GM23338 (cell line): ENCODE measurements at regions not wholly inside any gene's neighbourhood (a gene's known extent, or its start where the extent isn't known, plus 50 kb on each side); places are given as distances from the start of the nearest gene placed in this dataset.

Source experiments
- ATAC-seq: fragments of 200-7000 bp; cut with Tn5 transposase; 3 replicates; pipeline ENCODE4 v1.9.1; 2020
- DNase-seq: peaks from one replicate; pipeline ENCODE4 v3.0.0-alpha.2; 2015; ENCODE audit warnings: low spot score
- H2AFZ ChIP-seq: fragments of 200-600 bp; sonication (generic); 2 replicates; pipeline ENCODE4 v1.8.0; 2016; ENCODE audit warnings: antibody characterized with exemption, mild to moderate bottlenecking, moderate library complexity
- H3F3A ChIP-seq: fragments of 200-600 bp; sonication (generic); replicated peaks from 2 replicates; pipeline ENCODE4 v1.8.0; 2017; ENCODE audit warnings: antibody characterized with exemption, mixed run types, low read depth
- H3K27ac ChIP-seq: fragments of 200-600 bp; sonication (generic); 2 replicates; pipeline ENCODE4 v1.6.1; 2016; ENCODE audit warnings: low read depth
- H3K27me3 ChIP-seq: fragments of 200-600 bp; sonication (generic); 2 replicates; pipeline ENCODE4 v1.8.0; 2016; ENCODE audit warnings: mild to moderate bottlenecking, mixed run types, moderate library complexity; ENCODE audit not compliant: insufficient read depth
- H3K36me3 ChIP-seq: fragments of 200-600 bp; sonication (generic); 2 replicates; pipeline ENCODE4 v1.8.0; 2016; ENCODE audit warnings: mild to moderate bottlenecking; ENCODE audit not compliant: insufficient read depth
- H3K4me1 ChIP-seq: fragments of 200-600 bp; sonication (generic); 2 replicates; pipeline ENCODE4 v1.8.0; 2016; ENCODE audit warnings: mild to moderate bottlenecking, moderate library complexity; ENCODE audit not compliant: insufficient read depth
- H3K4me2 ChIP-seq: fragments of 200-600 bp; sonication (generic); 2 replicates; pipeline ENCODE4 v1.7.1; 2017; ENCODE audit warnings: mixed run types
- H3K4me3 ChIP-seq: fragments of 200-600 bp; sonication (generic); 2 replicates; pipeline ENCODE4 v1.6.1; 2016; ENCODE audit warnings: mixed run types
- H3K79me2 ChIP-seq: fragments of 200-600 bp; sonication (generic); replicated peaks from 2 replicates; pipeline ENCODE4 v1.8.0; 2017; ENCODE audit warnings: mild to moderate bottlenecking; ENCODE audit not compliant: insufficient read depth
- H3K9me2 ChIP-seq: fragments of 200-600 bp; sonication (generic); 2 replicates; pipeline ENCODE4 v1.8.0; 2017; ENCODE audit not compliant: insufficient read depth
- H4K20me1 ChIP-seq: fragments of 200-600 bp; sonication (generic); replicated peaks from 2 replicates; pipeline ENCODE4 v1.8.0; 2017; ENCODE audit warnings: mild to moderate bottlenecking; ENCODE audit not compliant: insufficient read depth
- H3K27ac Mint-ChIP-seq: 2 replicates; pipeline ENCODE4 v1.8.0; 2020; ENCODE audit warnings: inconsistent platforms, mild to moderate bottlenecking, moderate library complexity, mixed read lengths
- H3K27me3 Mint-ChIP-seq: 3 replicates; pipeline ENCODE4 v1.8.0; 2022; ENCODE audit warnings: low read depth, mild to moderate bottlenecking, moderate library complexity, mixed read lengths, inconsistent platforms; ENCODE audit not compliant: insufficient read depth, poor library complexity
- H3K36me3 Mint-ChIP-seq: 3 replicates; pipeline ENCODE4 v1.8.0; 2021; ENCODE audit warnings: low read depth, mild to moderate bottlenecking, inconsistent platforms, moderate library complexity, mixed read lengths
- H3K4me1 Mint-ChIP-seq: 3 replicates; pipeline ENCODE4 v1.8.0; 2020; ENCODE audit warnings: mild to moderate bottlenecking, inconsistent platforms, mixed read lengths
- H3K4me3 Mint-ChIP-seq: 3 replicates; pipeline ENCODE4 v1.8.0; 2021; ENCODE audit warnings: moderate library complexity, mild to moderate bottlenecking, inconsistent platforms, mixed read lengths
- H3K9me3 Mint-ChIP-seq: 3 replicates; pipeline ENCODE4 v1.8.0; 2020; ENCODE audit warnings: moderate library complexity, mild to moderate bottlenecking, inconsistent platforms, mixed read lengths
- EZH2 ChIP-seq: fragments of 200-600 bp; sonication (generic); IDR thresholded peaks from one replicate; pipeline ENCODE4 v1.8.0; 2017; ENCODE audit warnings: antibody characterized with exemption, mild to moderate bottlenecking, low read depth; ENCODE audit not compliant: unreplicated experiment
- EZH2phosphoT487 ChIP-seq: fragments of 200-600 bp; sonication (generic); IDR thresholded peaks from one replicate; pipeline ENCODE4 v1.8.1; 2018; ENCODE audit warnings: antibody characterized with exemption; ENCODE audit not compliant: unreplicated experiment
- JUNB ChIP-seq: IDR thresholded peaks from one replicate; pipeline ENCODE4 v1.6.1; 2016; ENCODE audit warnings: antibody characterized with exemption; ENCODE audit not compliant: unreplicated experiment
- NANOG ChIP-seq: IDR thresholded peaks from 2 replicates; pipeline ENCODE4 v1.6.1; 2016; ENCODE audit warnings: antibody characterized with exemption, borderline replicate concordance
- POLR2AphosphoS5 ChIP-seq: IDR thresholded peaks from 2 replicates; pipeline ENCODE4 v1.6.1; 2016; ENCODE audit warnings: antibody characterized with exemption, low read depth
- STAT1 ChIP-seq: IDR thresholded peaks from one replicate; pipeline ENCODE4 v1.6.1; 2016; ENCODE audit warnings: antibody characterized with exemption; ENCODE audit not compliant: unreplicated experiment
- ZNF114 ChIP-seq: fragments of 250-450 bp; sonication (Bioruptor Pico); IDR thresholded peaks from 2 replicates; pipeline ENCODE4 v1.5.0; 2020; ENCODE audit warnings: mild to moderate bottlenecking, moderate library complexity
- ZNF331 ChIP-seq: fragments of 250-450 bp; sonication (Bioruptor Pico); IDR thresholded peaks from 2 replicates; pipeline ENCODE4 v1.5.0; 2020; ENCODE audit warnings: low read depth, mild to moderate bottlenecking, moderate library complexity
- TF ChIP-seq, protein P1 (sequence below): fragments of 250-450 bp; sonication (Bioruptor Pico); IDR thresholded peaks from 2 replicates; pipeline ENCODE4 v1.5.0; 2020; ENCODE audit warnings: mild to moderate bottlenecking, moderate library complexity
- TF ChIP-seq, protein P2 (sequence below): IDR thresholded peaks from 2 replicates; pipeline ENCODE4 v1.6.1; 2016; ENCODE audit warnings: antibody characterized with exemption

DNA sequence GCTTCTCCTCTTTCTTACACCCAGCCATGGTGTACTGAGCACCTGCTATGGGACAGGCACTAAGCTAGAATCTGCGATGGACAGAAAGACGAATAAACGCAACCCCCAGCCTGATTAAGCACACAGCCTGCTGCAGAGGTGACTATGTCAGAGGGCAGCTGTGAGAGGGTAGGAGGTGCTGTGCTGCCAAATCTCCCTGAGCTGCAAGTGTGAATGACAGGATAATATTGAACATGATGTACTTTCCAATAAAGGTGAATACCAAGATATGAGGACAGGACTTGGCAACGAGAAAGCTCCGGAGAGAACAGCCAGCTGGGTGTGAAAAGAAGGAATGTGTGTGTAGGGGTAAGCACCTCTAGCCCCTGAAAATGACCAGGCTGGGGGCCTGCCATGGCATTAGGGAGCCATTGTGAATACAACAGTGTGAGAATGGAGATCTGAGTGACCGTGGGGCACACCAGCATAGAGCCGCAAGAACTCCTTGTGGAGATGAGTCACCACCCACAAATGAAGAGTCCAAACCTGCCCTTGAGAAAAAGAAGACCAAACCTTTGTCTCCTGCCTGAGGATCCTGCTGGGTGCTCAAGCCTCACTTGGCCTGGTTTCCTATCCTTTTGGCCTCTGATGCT, 83.0 kb upstream of the ATF3 start:
- H3K36me3 Mint-ChIP-seq, result no peaks in the 10 kb centered on the region
- Histone ChIP-seq H3K9me2 (no peaks in the 10 kb centered on the region), H3K27me3 (no peaks in the 10 kb centered on the region), H3K79me2 (no peaks in the 10 kb centered on the region), H3F3A (no peaks in the 10 kb centered on the region), H3K27ac (no peak overlapping the region), H4K20me1 (no peaks in the 10 kb centered on the region), H3K4me3 (no peak overlapping the region), H3K36me3 (no peaks in the 10 kb centered on the region; the same call in 1 of the 2 replicates), H3K4me2 (no peak overlapping the region), H3K4me1 (no peaks in the 10 kb centered on the region), H2AFZ (no peak overlapping the region)
- no peaks in the 10 kb centered on the region; the same call in 2 of the 3 replicates for H3K4me1 Mint-ChIP-seq
- ATAC-seq (no peak), DNase-seq (no peak)
- H3K9me3 Mint-ChIP-seq, result no peaks in the 10 kb centered on the region
- H3K27ac Mint-ChIP-seq, result no peak overlapping the region
- no peak overlapping the region for H3K4me3 Mint-ChIP-seq
- peaks cover 4% of the 10 kb centered on the region for H3K27me3 Mint-ChIP-seq
- TF ChIP-seq, protein P1, sequence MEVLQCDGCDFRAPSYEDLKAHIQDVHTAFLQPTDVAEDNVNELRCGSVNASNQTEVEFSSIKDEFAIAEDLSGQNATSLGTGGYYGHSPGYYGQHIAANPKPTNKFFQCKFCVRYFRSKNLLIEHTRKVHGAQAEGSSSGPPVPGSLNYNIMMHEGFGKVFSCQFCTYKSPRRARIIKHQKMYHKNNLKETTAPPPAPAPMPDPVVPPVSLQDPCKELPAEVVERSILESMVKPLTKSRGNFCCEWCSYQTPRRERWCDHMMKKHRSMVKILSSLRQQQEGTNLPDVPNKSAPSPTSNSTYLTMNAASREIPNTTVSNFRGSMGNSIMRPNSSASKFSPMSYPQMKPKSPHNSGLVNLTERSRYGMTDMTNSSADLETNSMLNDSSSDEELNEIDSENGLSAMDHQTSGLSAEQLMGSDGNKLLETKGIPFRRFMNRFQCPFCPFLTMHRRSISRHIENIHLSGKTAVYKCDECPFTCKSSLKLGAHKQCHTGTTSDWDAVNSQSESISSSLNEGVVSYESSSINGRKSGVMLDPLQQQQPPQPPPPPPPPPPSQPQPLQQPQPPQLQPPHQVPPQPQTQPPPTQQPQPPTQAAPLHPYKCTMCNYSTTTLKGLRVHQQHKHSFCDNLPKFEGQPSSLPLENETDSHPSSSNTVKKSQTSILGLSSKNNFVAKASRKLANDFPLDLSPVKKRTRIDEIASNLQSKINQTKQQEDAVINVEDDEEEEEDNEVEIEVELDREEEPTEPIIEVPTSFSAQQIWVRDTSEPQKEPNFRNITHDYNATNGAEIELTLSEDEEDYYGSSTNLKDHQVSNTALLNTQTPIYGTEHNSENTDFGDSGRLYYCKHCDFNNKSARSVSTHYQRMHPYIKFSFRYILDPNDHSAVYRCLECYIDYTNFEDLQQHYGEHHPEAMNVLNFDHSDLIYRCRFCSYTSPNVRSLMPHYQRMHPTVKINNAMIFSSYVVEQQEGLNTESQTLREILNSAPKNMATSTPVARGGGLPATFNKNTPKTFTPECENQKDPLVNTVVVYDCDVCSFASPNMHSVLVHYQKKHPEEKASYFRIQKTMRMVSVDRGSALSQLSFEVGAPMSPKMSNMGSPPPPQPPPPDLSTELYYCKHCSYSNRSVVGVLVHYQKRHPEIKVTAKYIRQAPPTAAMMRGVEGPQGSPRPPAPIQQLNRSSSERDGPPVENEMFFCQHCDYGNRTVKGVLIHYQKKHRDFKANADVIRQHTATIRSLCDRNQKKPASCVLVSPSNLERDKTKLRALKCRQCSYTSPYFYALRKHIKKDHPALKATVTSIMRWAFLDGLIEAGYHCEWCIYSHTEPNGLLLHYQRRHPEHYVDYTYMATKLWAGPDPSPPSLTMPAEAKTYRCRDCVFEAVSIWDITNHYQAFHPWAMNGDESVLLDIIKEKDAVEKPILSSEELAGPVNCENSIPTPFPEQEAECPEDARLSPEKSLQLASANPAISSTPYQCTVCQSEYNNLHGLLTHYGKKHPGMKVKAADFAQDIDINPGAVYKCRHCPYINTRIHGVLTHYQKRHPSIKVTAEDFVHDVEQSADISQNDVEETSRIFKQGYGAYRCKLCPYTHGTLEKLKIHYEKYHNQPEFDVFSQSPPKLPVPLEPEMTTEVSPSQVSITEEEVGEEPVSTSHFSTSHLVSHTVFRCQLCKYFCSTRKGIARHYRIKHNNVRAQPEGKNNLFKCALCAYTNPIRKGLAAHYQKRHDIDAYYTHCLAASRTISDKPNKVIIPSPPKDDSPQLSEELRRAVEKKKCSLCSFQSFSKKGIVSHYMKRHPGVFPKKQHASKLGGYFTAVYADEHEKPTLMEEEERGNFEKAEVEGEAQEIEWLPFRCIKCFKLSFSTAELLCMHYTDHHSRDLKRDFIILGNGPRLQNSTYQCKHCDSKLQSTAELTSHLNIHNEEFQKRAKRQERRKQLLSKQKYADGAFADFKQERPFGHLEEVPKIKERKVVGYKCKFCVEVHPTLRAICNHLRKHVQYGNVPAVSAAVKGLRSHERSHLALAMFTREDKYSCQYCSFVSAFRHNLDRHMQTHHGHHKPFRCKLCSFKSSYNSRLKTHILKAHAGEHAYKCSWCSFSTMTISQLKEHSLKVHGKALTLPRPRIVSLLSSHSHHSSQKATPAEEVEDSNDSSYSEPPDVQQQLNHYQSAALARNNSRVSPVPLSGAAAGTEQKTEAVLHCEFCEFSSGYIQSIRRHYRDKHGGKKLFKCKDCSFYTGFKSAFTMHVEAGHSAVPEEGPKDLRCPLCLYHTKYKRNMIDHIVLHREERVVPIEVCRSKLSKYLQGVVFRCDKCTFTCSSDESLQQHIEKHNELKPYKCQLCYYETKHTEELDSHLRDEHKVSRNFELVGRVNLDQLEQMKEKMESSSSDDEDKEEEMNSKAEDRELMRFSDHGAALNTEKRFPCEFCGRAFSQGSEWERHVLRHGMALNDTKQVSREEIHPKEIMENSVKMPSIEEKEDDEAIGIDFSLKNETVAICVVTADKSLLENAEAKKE (CRISPR knock-in tag), result no peak
- TF ChIP-seq ZNF331 (CRISPR knock-in tag) (no peak), STAT1 (no peak)

DNA sequence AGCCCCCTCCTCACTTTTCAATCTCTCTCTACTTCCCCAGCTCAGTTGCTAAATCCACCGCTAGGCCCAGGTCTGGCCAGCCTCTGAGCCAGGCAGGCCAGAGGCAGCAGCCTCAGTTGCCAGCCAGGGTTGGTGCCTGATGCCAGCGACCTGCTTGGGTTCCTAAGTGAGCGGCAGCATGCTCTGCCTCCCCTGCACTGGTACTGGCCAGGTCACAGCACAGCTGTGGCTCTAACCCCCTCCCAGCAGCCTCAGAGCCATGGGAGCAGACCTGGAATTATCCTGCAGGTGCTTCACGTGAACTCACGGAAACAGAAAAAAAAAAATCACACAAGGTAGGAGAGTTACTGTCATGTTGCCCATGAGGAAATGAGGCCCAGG, 82.5 kb upstream of the ATF3 start:
- no peak for ATAC-seq
- no peak overlapping the region for H3K4me3 ChIP-seq
- Mint-ChIP-seq H3K4me3 (no peak overlapping the region), H3K36me3 (no peaks in the 10 kb centered on the region), H3K9me3 (no peaks in the 10 kb centered on the region), H3K27me3 (peaks cover 4% of the 10 kb centered on the region), H3K4me1 (no peaks in the 10 kb centered on the region; the same call in 2 of the 3 replicates), H3K27ac (no peak overlapping the region)
- no peaks in the 10 kb centered on the region for H3K4me1 ChIP-seq
- H3K36me3 ChIP-seq, result no peaks in the 10 kb centered on the region; the same call in 1 of the 2 replicates
- DNase-seq, result no peak
- no peak overlapping the region for H2AFZ ChIP-seq
- no peaks in the 10 kb centered on the region for H3K79me2 ChIP-seq
- no peak overlapping the region for H3K27ac ChIP-seq
- H4K20me1 ChIP-seq, result no peaks in the 10 kb centered on the region
- no peaks in the 10 kb centered on the region for H3F3A ChIP-seq
- H3K27me3 ChIP-seq, result no peaks in the 10 kb centered on the region
- H3K9me2 ChIP-seq, result no peaks in the 10 kb centered on the region
- no peak overlapping the region for H3K4me2 ChIP-seq
- no peak for TF ChIP-seq JUNB
- no peak for TF ChIP-seq STAT1
- TF ChIP-seq POLR2AphosphoS5, result no peak
- no peak for TF ChIP-seq EZH2
- TF ChIP-seq, protein P2, sequence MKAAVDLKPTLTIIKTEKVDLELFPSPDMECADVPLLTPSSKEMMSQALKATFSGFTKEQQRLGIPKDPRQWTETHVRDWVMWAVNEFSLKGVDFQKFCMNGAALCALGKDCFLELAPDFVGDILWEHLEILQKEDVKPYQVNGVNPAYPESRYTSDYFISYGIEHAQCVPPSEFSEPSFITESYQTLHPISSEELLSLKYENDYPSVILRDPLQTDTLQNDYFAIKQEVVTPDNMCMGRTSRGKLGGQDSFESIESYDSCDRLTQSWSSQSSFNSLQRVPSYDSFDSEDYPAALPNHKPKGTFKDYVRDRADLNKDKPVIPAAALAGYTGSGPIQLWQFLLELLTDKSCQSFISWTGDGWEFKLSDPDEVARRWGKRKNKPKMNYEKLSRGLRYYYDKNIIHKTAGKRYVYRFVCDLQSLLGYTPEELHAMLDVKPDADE, result no peak
- TF ChIP-seq NANOG, result no peak
- no peak for TF ChIP-seq ZNF114 (CRISPR knock-in tag)
- TF ChIP-seq EZH2phosphoT487, result no peak
